Retinal pigment epithelial cell (primary cell): ENCODE measurements at regions not wholly inside any gene's neighbourhood (a gene's known extent, or its start where the extent isn't known, plus 50 kb on each side); places are given as distances from the start of the nearest gene placed in this dataset.

ENCODE experiments used
- DNase-seq: peaks from one replicate; pipeline ENCODE4 v3.0.0-alpha.2; 2010; ENCODE audit warnings: low read depth
- H3K4me3 ChIP-seq: 2 replicates; pipeline ENCODE4 v1.5.1; 2011; ENCODE audit warnings: mild to moderate bottlenecking, low read length, control low read depth, moderate library complexity
- TF ChIP-seq, protein P1 (sequence below): conservative IDR thresholded peaks from 2 replicates; pipeline ENCODE4 v1.5.1; 2011; ENCODE audit warnings: low read depth, low read length, control low read depth, inconsistent platforms

- TF ChIP-seq, protein P1, sequence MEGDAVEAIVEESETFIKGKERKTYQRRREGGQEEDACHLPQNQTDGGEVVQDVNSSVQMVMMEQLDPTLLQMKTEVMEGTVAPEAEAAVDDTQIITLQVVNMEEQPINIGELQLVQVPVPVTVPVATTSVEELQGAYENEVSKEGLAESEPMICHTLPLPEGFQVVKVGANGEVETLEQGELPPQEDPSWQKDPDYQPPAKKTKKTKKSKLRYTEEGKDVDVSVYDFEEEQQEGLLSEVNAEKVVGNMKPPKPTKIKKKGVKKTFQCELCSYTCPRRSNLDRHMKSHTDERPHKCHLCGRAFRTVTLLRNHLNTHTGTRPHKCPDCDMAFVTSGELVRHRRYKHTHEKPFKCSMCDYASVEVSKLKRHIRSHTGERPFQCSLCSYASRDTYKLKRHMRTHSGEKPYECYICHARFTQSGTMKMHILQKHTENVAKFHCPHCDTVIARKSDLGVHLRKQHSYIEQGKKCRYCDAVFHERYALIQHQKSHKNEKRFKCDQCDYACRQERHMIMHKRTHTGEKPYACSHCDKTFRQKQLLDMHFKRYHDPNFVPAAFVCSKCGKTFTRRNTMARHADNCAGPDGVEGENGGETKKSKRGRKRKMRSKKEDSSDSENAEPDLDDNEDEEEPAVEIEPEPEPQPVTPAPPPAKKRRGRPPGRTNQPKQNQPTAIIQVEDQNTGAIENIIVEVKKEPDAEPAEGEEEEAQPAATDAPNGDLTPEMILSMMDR: no peak
- H3K4me3 ChIP-seq: no peak overlapping the region
- no peak for DNase-seq
These were observed 173.5 kb upstream of the MEX3C start for GRCh38 chr18:51370996-51371395.

- H3K4me3 ChIP-seq: no peak overlapping the region
- TF ChIP-seq, protein P1: no peak
- DNase-seq: no peak
These were observed 174.4 kb upstream of the MEX3C start for GRCh38 chr18:51371929-51372328.

- TF ChIP-seq, protein P1: no peak
- no peak overlapping the region for H3K4me3 ChIP-seq
- no peak for DNase-seq
These were observed 184.6 kb upstream of the MEX3C start for GRCh38 chr18:51382081-51382480.

GRCh38 chr18:51383116-51383515 is 185.6 kb upstream of the MEX3C start:
- TF ChIP-seq, protein P1: no peak
- DNase-seq: no peak
- H3K4me3 ChIP-seq: no peak overlapping the region

DNA sequence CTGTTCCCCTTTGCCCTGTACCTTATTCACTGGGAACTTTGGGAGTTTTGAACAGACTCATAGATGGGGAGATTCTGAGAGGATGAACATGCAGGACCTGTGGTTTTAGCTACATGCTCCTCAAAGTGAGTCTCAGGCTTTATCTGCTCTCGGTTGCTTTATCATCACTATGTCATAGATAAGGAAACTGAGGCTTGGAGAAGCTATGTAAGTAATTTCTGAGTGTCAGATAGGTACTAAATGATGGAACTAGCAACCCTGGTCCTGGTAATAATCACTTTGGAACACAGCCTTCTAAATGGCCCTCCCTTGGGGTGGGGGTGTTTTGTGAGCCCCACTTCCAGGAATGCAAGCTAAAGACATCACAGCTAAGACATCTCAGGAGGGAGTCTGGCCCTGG is 186.2 kb upstream of the MEX3C start:
- TF ChIP-seq, protein P1: no peak
- H3K4me3 ChIP-seq: no peak overlapping the region
- DNase-seq: no peak

DNA sequence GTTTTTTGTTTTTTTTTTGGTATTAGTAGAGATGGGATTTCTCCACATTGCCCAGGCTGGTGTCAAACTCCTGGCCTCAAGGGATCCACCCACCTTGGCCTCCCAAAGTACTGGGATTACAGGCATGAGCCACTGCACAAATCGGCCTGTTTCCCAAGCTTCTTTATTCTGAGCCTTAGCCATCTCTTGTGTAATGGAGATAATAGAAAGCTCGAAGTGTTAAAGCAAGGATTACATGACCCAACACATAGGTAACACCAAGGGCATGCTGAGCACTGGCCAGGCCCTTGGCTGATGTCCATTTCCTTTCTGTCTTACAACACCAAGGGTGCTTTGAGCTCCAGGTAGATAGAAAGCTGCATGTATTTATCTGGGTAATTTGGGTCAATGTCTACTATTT is 187.8 kb upstream of the MEX3C start:
- DNase-seq: no peak
- TF ChIP-seq, protein P1: no peak
- H3K4me3 ChIP-seq: no peak overlapping the region

GRCh38 chr18:51390702-51391101 is 193.2 kb upstream of the MEX3C start:
- TF ChIP-seq, protein P1: no peak
- no peak overlapping the region for H3K4me3 ChIP-seq
- no peak for DNase-seq
